ENCODE measurements at regions not wholly inside any gene's neighbourhood (a gene's known extent, or its start where the extent isn't known, plus 50 kb on each side); places are given as distances from the start of the nearest gene placed in this dataset.

DNA sequence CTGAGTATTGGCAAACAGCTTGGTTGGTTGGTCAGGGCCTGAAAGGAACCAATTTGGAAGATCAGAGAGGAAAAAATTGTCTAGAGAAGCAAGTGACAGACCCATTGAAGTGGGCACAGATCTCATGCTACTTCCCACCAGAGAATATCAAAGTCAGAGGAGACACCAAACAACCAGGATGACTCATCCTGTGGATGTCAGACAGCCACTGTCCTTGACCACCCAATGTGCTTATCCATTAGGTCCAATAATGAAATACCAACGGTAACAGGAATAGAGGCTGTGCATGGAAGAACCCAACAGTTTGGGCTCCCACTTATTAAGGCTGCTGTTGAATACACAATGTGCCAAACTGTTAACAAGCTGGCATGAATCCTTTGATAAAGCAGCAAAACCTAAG lies 323.1 kb upstream of the ATP11B start:
- TF ChIP-seq, protein P1, sequence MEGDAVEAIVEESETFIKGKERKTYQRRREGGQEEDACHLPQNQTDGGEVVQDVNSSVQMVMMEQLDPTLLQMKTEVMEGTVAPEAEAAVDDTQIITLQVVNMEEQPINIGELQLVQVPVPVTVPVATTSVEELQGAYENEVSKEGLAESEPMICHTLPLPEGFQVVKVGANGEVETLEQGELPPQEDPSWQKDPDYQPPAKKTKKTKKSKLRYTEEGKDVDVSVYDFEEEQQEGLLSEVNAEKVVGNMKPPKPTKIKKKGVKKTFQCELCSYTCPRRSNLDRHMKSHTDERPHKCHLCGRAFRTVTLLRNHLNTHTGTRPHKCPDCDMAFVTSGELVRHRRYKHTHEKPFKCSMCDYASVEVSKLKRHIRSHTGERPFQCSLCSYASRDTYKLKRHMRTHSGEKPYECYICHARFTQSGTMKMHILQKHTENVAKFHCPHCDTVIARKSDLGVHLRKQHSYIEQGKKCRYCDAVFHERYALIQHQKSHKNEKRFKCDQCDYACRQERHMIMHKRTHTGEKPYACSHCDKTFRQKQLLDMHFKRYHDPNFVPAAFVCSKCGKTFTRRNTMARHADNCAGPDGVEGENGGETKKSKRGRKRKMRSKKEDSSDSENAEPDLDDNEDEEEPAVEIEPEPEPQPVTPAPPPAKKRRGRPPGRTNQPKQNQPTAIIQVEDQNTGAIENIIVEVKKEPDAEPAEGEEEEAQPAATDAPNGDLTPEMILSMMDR (IDR thresholded peaks at IDR 0.05; ENCODE audit: insufficient read depth in 1 of 2, low read depth in 1 of 2, low read length in 1 of 2, severe bottlenecking in 1 of 2, unreplicated experiment in 1 of 2), result no peak
- Histone ChIP-seq H3K4me3 (ENCODE audit: low read depth, low read length) (no peak overlapping the region), H3K36me3 (ENCODE audit: control insufficient read depth, insufficient read depth, low read length) (no peaks in the 10 kb centered on the region), H3K27me3 (replicated peaks; ENCODE audit: control insufficient read depth, insufficient read depth, low read length) (no peaks in the 10 kb centered on the region), H3K4me1 (no peaks in the 10 kb centered on the region), H3K9me3 (no peaks in the 10 kb centered on the region)
- Mint-ChIP-seq H3K27ac (ENCODE audit: unreplicated experiment) (no peak overlapping the region), H3K27me3 (ENCODE audit: insufficient read depth, unreplicated experiment) (no peaks in the 10 kb centered on the region), H3K4me1 (ENCODE audit: low read depth, unreplicated experiment) (no peaks in the 10 kb centered on the region), H3K36me3 (ENCODE audit: insufficient read depth, unreplicated experiment) (no peaks in the 10 kb centered on the region), H3K9me3 (ENCODE audit: unreplicated experiment) (no peaks in the 10 kb centered on the region), H3K4me3 (ENCODE audit: unreplicated experiment) (no peak overlapping the region)
- no TSS peak for BruUV-seq (replicated peaks)
- ChIA-PET CTCF (no interaction called here), POLR2A (interaction anchor here (0.5 kb wide), 1 partner anchor 251 kb away, joined by 5 read pairs; no protein-coding TSS in a partner anchor)
- intact Hi-C loops (cut with micrococcal nuclease; ENCODE audit: unreplicated experiment), result no loop called here
- no peak for DNase-seq

DNA sequence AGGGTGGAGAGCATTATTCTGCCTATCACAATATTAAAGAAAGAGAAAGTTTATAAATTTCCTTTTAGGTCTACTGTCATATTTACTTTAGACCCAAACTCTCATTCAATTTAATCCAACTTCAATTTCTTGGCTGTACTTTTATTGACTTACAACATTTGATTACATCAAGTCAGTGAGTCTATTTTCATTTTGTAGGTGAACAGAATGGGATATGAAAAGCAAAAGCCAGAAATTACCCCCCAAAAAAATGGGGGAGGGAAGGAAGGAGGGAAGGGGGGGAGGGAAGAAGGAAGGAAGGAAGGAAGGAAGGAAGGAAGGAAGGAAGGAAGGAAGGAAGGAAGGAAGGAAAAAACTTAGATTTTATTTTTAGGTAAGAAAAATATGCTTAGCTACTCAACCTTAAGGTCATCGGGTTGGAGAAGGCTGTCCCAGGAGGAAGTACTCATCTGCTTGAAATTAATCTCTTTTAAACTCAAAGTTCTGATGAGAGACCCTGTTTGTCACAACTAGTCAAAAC lies 320.1 kb upstream of the ATP11B start:
- Mint-ChIP-seq H3K27ac (ENCODE audit: unreplicated experiment) (no peak overlapping the region), H3K4me1 (ENCODE audit: low read depth, unreplicated experiment) (peaks cover 6% of the 10 kb centered on the region), H3K9me3 (ENCODE audit: unreplicated experiment) (no peaks in the 10 kb centered on the region), H3K4me3 (ENCODE audit: unreplicated experiment) (no peak overlapping the region), H3K27me3 (ENCODE audit: insufficient read depth, unreplicated experiment) (no peaks in the 10 kb centered on the region), H3K36me3 (ENCODE audit: insufficient read depth, unreplicated experiment) (no peaks in the 10 kb centered on the region)
- intact Hi-C loops (cut with micrococcal nuclease; ENCODE audit: unreplicated experiment), result no loop called here
- H3K9me3 ChIP-seq, result no peaks in the 10 kb centered on the region
- BruUV-seq (replicated peaks), result no TSS peak
- H3K4me3 ChIP-seq (ENCODE audit: low read depth, low read length), result no peak overlapping the region
- no peaks in the 10 kb centered on the region for H3K27me3 ChIP-seq (replicated peaks; ENCODE audit: control insufficient read depth, insufficient read depth, low read length)
- no peaks in the 10 kb centered on the region for H3K4me1 ChIP-seq
- no peaks in the 10 kb centered on the region for H3K36me3 ChIP-seq (ENCODE audit: control insufficient read depth, insufficient read depth, low read length)
- ChIA-PET CTCF (no interaction called here), POLR2A (no interaction called here)
- no peak for DNase-seq
- TF ChIP-seq, protein P1 (IDR thresholded peaks at IDR 0.05; ENCODE audit: insufficient read depth in 1 of 2, low read depth in 1 of 2, low read length in 1 of 2, severe bottlenecking in 1 of 2, unreplicated experiment in 1 of 2), result no peak

DNA sequence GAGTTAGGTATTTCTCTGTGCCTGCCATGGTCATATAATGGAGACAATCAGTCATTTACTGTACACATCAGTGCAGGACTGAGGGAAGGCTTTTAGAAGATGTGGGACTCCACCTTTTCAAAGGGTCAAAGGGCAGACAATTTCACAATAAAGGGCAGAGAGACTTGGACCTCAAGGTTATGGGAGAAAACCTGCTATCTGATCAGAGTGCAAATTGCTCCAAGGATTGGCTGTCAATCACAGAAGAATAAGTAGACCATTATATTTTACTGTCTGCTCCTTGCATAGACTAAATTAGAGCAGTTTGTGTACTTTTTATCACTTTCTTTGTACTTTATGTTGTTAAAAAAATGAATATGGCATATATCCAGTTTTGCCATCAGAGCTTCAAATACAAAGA lies 314.9 kb upstream of the ATP11B start:
- CTCF ChIA-PET, result no interaction called here
- H3K27me3 ChIP-seq (replicated peaks; ENCODE audit: control insufficient read depth, insufficient read depth, low read length), result no peaks in the 10 kb centered on the region
- BruUV-seq (replicated peaks), result no TSS peak
- Mint-ChIP-seq H3K9me3 (ENCODE audit: unreplicated experiment) (no peaks in the 10 kb centered on the region), H3K36me3 (ENCODE audit: insufficient read depth, unreplicated experiment) (no peaks in the 10 kb centered on the region), H3K4me1 (ENCODE audit: low read depth, unreplicated experiment) (peaks cover 6% of the 10 kb centered on the region), H3K27me3 (ENCODE audit: insufficient read depth, unreplicated experiment) (no peaks in the 10 kb centered on the region), H3K27ac (ENCODE audit: unreplicated experiment) (no peak overlapping the region), H3K4me3 (ENCODE audit: unreplicated experiment) (no peak overlapping the region)
- intact Hi-C loops (cut with micrococcal nuclease; ENCODE audit: unreplicated experiment), result no loop called here
- H3K36me3 ChIP-seq (ENCODE audit: control insufficient read depth, insufficient read depth, low read length), result no peaks in the 10 kb centered on the region
- no peaks in the 10 kb centered on the region for H3K4me1 ChIP-seq
- H3K9me3 ChIP-seq, result no peaks in the 10 kb centered on the region
- TF ChIP-seq, protein P1 (IDR thresholded peaks at IDR 0.05; ENCODE audit: insufficient read depth in 1 of 2, low read depth in 1 of 2, low read length in 1 of 2, severe bottlenecking in 1 of 2, unreplicated experiment in 1 of 2), result no peak
- DNase-seq, result no peak
- H3K4me3 ChIP-seq (ENCODE audit: low read depth, low read length), result no peak overlapping the region
- POLR2A ChIA-PET, result no interaction called here
